ENCODE measurements at regions not wholly inside any gene's neighbourhood (a gene's known extent, or its start where the extent isn't known, plus 50 kb on each side); places are given as distances from the start of the nearest gene placed in this dataset.

DNA sequence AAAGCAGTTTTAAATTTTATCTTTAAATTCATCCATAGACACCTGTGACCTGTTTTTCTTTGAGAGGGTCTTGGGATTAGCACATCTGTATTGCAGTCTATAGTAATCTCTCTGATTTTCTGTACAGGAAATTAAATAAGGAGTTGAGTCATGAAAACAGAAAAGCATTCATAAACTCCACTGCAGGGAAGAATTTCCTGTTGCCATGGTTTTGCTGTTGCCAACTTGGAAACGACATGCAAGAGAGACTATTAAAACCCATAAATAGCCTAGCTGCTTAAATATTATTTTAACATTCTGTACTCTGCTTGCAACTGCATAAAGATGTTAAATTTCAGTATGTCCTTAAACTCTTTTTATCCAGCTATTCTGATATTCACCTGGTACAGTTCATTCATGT lies 281.0 kb upstream of the RGS6 start:
- H3K4me2 ChIP-seq (ENCODE audit: insufficient read depth, low read length) = peak overlapping the region; percentile 85
- H3K4me3 ChIP-seq (replicated peaks in 1 of 3; ENCODE audit: insufficient read depth in 1 of 3, low read depth in 1 of 3, low read length in 3 of 3) = peak overlapping the region in 1 of 3 experiments; percentile 29
- intact Hi-C loops (cut with micrococcal nuclease) (loop anchor here (1.0 to 5.0 kb wide), 4 partner anchors 8 to 512 kb away; partner anchors contain the start of gene SIPA1L1), dilution Hi-C loops (cut with MboI; ENCODE audit: extremely low pct_ligation_motif_present, low sequenced_read_pairs) (no loop called here)
- H3K9me1 ChIP-seq (replicated peaks; ENCODE audit: control insufficient read depth, extremely low read depth, insufficient read depth, low read length) = no peaks in the 10 kb centered on the region
- H3K9ac ChIP-seq (replicated peaks; ENCODE audit: extremely low read depth, insufficient read depth, low read length) = peak overlapping the region; percentile 61
- H3K27ac ChIP-seq (ENCODE audit: insufficient read depth, low read depth, low read length) = peak overlapping the region; percentile 85
- H4K20me1 ChIP-seq (replicated peaks; ENCODE audit: control insufficient read depth, extremely low read depth, insufficient read depth, low read length) = no peaks in the 10 kb centered on the region
- ChIA-PET CTCF (interaction anchor here (0.7 to 2.1 kb wide), 6 partner anchors 8 to 112 kb away, joined by 3 to 7 read pairs (median 4); no protein-coding TSS in a partner anchor), POLR2A (no interaction called here)
- no peaks in the 10 kb centered on the region for H3K9me3 ChIP-seq (replicated peaks; ENCODE audit: control insufficient read depth, insufficient read depth, low read length)
- H2AFZ ChIP-seq (ENCODE audit: low read depth, low read length) = peak overlapping the region; percentile 17
- H3K4me1 ChIP-seq (ENCODE audit: control insufficient read depth, extremely low read depth, insufficient read depth, low read length) = peaks cover 23% of the 10 kb centered on the region
- TF ChIP-seq EZH2 (IDR thresholded peaks at IDR 0.05; ENCODE audit: borderline replicate concordance, low read depth, low read length, severe bottlenecking) = no peak
- TF ChIP-seq JUN (IDR thresholded peaks at IDR 0.05; ENCODE audit: borderline replicate concordance, insufficient read depth, insufficient read length, low read depth) = peak; percentile 86
- peak; percentile 57 for TF ChIP-seq FOS (IDR thresholded peaks at IDR 0.05; ENCODE audit: borderline replicate concordance, insufficient read depth, low read length)
- peak; percentile 29 for TF ChIP-seq GATA2 (IDR thresholded peaks at IDR 0.05; ENCODE audit: insufficient read depth, insufficient read length, low read depth, low read length)
- no TSS peak for BruUV-seq (replicated peaks)
- peak; percentile 96 for DNase-seq (ENCODE audit: low read depth, low spot score)
- peak; percentile 79 for FAIRE-seq
- no peaks in the 10 kb centered on the region for H3K36me3 ChIP-seq (ENCODE audit: control insufficient read depth in 2 of 2, extremely low read depth in 1 of 2, insufficient read depth in 2 of 2, low read length in 2 of 2)
- no peaks in the 10 kb centered on the region for H3K79me2 ChIP-seq (ENCODE audit: control insufficient read depth, insufficient read depth, low read length)
- H3K27me3 ChIP-seq (ENCODE audit: control insufficient read depth in 2 of 2, insufficient read depth in 2 of 2, low read length in 2 of 2) = no peaks in the 10 kb centered on the region

DNA sequence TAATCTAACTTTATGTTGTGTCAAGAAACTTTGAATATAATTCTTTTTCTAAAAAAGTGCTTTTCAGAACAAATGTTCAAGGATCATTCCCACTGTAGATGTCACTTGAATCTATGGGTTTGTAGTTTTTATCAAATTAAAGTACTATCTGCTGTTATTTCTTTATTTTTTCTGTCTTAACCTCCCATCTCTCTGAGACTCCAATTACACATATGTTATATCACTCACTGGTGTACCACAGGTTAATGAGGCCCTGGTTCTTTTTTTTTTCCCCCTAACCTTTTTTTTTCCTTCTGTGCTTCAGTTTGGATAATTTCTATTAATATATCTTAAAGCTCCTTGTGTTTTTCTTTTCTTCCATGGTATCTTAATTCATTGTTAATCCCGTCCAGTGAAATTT lies 279.9 kb upstream of the RGS6 start:
- no peaks in the 10 kb centered on the region for H4K20me1 ChIP-seq (replicated peaks; ENCODE audit: control insufficient read depth, extremely low read depth, insufficient read depth, low read length)
- dilution Hi-C loops (cut with MboI; ENCODE audit: extremely low pct_ligation_motif_present, low sequenced_read_pairs) (no loop called here), intact Hi-C loops (cut with micrococcal nuclease) (loop anchor here (5.0 kb wide), 1 partner anchor 280 kb away; no protein-coding TSS in a partner anchor)
- ChIA-PET POLR2A (no interaction called here), CTCF (interaction anchor here (2.1 kb wide), 1 partner anchor 32 kb away, joined by 6 read pairs; no protein-coding TSS in a partner anchor)
- H3K27me3 ChIP-seq (ENCODE audit: control insufficient read depth in 2 of 2, insufficient read depth in 2 of 2, low read length in 2 of 2) = no peaks in the 10 kb centered on the region
- peak overlapping the region; percentile 46 for H3K9ac ChIP-seq (replicated peaks; ENCODE audit: extremely low read depth, insufficient read depth, low read length)
- no peak for FAIRE-seq
- no TSS peak for BruUV-seq (replicated peaks)
- no peak overlapping the region for H3K4me3 ChIP-seq (replicated peaks in 1 of 3; ENCODE audit: insufficient read depth in 1 of 3, low read depth in 1 of 3, low read length in 3 of 3)
- TF ChIP-seq, protein P1, sequence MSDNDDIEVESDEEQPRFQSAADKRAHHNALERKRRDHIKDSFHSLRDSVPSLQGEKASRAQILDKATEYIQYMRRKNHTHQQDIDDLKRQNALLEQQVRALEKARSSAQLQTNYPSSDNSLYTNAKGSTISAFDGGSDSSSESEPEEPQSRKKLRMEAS (IDR thresholded peaks at IDR 0.05; ENCODE audit: insufficient read depth, insufficient read length) = no peak
- TF ChIP-seq FOS (IDR thresholded peaks at IDR 0.05; ENCODE audit: borderline replicate concordance, insufficient read depth, low read length) (no peak), JUN (IDR thresholded peaks at IDR 0.05; ENCODE audit: borderline replicate concordance, insufficient read depth, insufficient read length, low read depth) (no peak), GATA2 (IDR thresholded peaks at IDR 0.05; ENCODE audit: insufficient read depth, insufficient read length, low read depth, low read length) (no peak), POLR2AphosphoS5 (IDR thresholded peaks at IDR 0.05; ENCODE audit: insufficient read depth, low read depth, low read length) (no peak), EZH2 (IDR thresholded peaks at IDR 0.05; ENCODE audit: borderline replicate concordance, low read depth, low read length, severe bottlenecking) (no peak), MYC (IDR thresholded peaks at IDR 0.05; ENCODE audit: low read depth, low read length) (no peak), POLR2A (IDR thresholded peaks at IDR 0.05; ENCODE audit: low read depth, low read length) (no peak)
- TF ChIP-seq, protein P2, sequence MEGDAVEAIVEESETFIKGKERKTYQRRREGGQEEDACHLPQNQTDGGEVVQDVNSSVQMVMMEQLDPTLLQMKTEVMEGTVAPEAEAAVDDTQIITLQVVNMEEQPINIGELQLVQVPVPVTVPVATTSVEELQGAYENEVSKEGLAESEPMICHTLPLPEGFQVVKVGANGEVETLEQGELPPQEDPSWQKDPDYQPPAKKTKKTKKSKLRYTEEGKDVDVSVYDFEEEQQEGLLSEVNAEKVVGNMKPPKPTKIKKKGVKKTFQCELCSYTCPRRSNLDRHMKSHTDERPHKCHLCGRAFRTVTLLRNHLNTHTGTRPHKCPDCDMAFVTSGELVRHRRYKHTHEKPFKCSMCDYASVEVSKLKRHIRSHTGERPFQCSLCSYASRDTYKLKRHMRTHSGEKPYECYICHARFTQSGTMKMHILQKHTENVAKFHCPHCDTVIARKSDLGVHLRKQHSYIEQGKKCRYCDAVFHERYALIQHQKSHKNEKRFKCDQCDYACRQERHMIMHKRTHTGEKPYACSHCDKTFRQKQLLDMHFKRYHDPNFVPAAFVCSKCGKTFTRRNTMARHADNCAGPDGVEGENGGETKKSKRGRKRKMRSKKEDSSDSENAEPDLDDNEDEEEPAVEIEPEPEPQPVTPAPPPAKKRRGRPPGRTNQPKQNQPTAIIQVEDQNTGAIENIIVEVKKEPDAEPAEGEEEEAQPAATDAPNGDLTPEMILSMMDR (IDR thresholded peaks at IDR 0.05; ENCODE audit: extremely low read depth in 1 of 2, insufficient read depth in 1 of 2, low read depth in 1 of 2, low read length in 2 of 2) = no peak
- no peaks in the 10 kb centered on the region for H3K9me3 ChIP-seq (replicated peaks; ENCODE audit: control insufficient read depth, insufficient read depth, low read length)
- H3K4me1 ChIP-seq (ENCODE audit: control insufficient read depth, extremely low read depth, insufficient read depth, low read length) = peaks cover 23% of the 10 kb centered on the region
- no peaks in the 10 kb centered on the region for H3K79me2 ChIP-seq (ENCODE audit: control insufficient read depth, insufficient read depth, low read length)
- H3K9me1 ChIP-seq (replicated peaks; ENCODE audit: control insufficient read depth, extremely low read depth, insufficient read depth, low read length) = no peaks in the 10 kb centered on the region
- H2AFZ ChIP-seq (ENCODE audit: low read depth, low read length) = no peak overlapping the region
- H3K27ac ChIP-seq (ENCODE audit: insufficient read depth, low read depth, low read length) = peak overlapping the region; percentile 85
- H3K4me2 ChIP-seq (ENCODE audit: insufficient read depth, low read length) = peak overlapping the region; percentile 85
- no peaks in the 10 kb centered on the region for H3K36me3 ChIP-seq (ENCODE audit: control insufficient read depth in 2 of 2, extremely low read depth in 1 of 2, insufficient read depth in 2 of 2, low read length in 2 of 2)
- DNase-seq (ENCODE audit: low read depth, low spot score) = no peak
